Right atrium auricular region (tissue), 2 donors: ENCODE measurements at regions not wholly inside any gene's neighbourhood (a gene's known extent, or its start where the extent isn't known, plus 50 kb on each side); places are given as distances from the start of the nearest gene placed in this dataset.

ENCODE experiments used
- DNase-seq: peaks from one replicate; pipeline ENCODE4 v3.0.0-alpha.2; 2019; ENCODE audit warnings: low spot score
- H3K27ac ChIP-seq, 2 donors: fragments of 200-600 bp; sonication (generic); 1 replicate in 1 of 2; 2 replicates in 1 of 2; pipeline ENCODE4 v1.5.1; 2016 to 2019
- H3K27me3 ChIP-seq, 2 donors: fragments of 200-600 bp; sonication (generic); one replicate each; pipeline versions ENCODE4 v1.5.1 to v1.6.0; 2017 to 2019
- H3K36me3 ChIP-seq: fragments of 200-600 bp; sonication (generic); one replicate; pipeline ENCODE4 v1.5.1; 2016
- H3K4me1 ChIP-seq, 2 donors: fragments of 200-600 bp; sonication (generic); one replicate each; pipeline versions ENCODE4 v1.5.1 to v1.6.0; 2017 to 2019
- H3K4me3 ChIP-seq, 2 donors: fragments of 200-600 bp; sonication (generic); 1 replicate in 1 of 2; 2 replicates in 1 of 2; pipeline ENCODE4 v1.5.1; 2017 to 2019; ENCODE audit warnings: mild to moderate bottlenecking in 1 of 2, moderate library complexity in 1 of 2
- H3K9me3 ChIP-seq, 2 donors: fragments of 200-600 bp; sonication (generic); one replicate each; pipeline ENCODE4 v1.5.1; 2019
- CTCF ChIP-seq, 2 donors: fragments of 200-600 bp; sonication (generic); IDR thresholded peaks; one replicate each; pipeline ENCODE4 v1.5.1; 2019; ENCODE audit warnings: antibody characterized with exemption in 2 of 2

- no peak for DNase-seq
- no peaks in the 10 kb centered on the region for H3K4me1 ChIP-seq
- H3K4me3 ChIP-seq: no peak overlapping the region
- no peaks in the 10 kb centered on the region for H3K9me3 ChIP-seq
- no peaks in the 10 kb centered on the region for H3K27me3 ChIP-seq
- TF ChIP-seq CTCF (IDR thresholded peaks at IDR 0.05): no peak
- no peaks in the 10 kb centered on the region for H3K36me3 ChIP-seq
- H3K27ac ChIP-seq: no peak overlapping the region
Observed at GRCh38 chr2:184339966-184340365, 258.4 kb upstream of the ZNF804A start.

GRCh38 chr2:184346338-184346862, 251.9 kb upstream of the ZNF804A start:
- no peak for DNase-seq
- no peak for TF ChIP-seq CTCF (IDR thresholded peaks at IDR 0.05)
- H3K4me3 ChIP-seq: no peak overlapping the region
- H3K4me1 ChIP-seq: no peaks in the 10 kb centered on the region
- no peaks in the 10 kb centered on the region for H3K9me3 ChIP-seq
- no peaks in the 10 kb centered on the region for H3K36me3 ChIP-seq
- H3K27ac ChIP-seq: no peak overlapping the region
- H3K27me3 ChIP-seq: no peaks in the 10 kb centered on the region

- no peak for DNase-seq
- H3K27ac ChIP-seq: no peak overlapping the region
- no peaks in the 10 kb centered on the region for H3K36me3 ChIP-seq
- no peaks in the 10 kb centered on the region for H3K27me3 ChIP-seq
- no peak for TF ChIP-seq CTCF (IDR thresholded peaks at IDR 0.05)
- no peaks in the 10 kb centered on the region for H3K9me3 ChIP-seq
- H3K4me1 ChIP-seq: no peaks in the 10 kb centered on the region
- H3K4me3 ChIP-seq: no peak overlapping the region
Observed at GRCh38 chr2:184351126-184351525, 247.2 kb upstream of the ZNF804A start.

GRCh38 chr2:184357033-184357432, 241.3 kb upstream of the ZNF804A start:
- no peaks in the 10 kb centered on the region for H3K4me1 ChIP-seq
- no peaks in the 10 kb centered on the region for H3K27me3 ChIP-seq
- no peak for DNase-seq
- no peak for TF ChIP-seq CTCF (IDR thresholded peaks at IDR 0.05)
- H3K9me3 ChIP-seq: no peaks in the 10 kb centered on the region
- H3K4me3 ChIP-seq: no peak overlapping the region
- H3K27ac ChIP-seq: no peak overlapping the region
- H3K36me3 ChIP-seq: no peaks in the 10 kb centered on the region

GRCh38 chr2:184359379-184359778, 238.9 kb upstream of the ZNF804A start:
- H3K27me3 ChIP-seq: no peaks in the 10 kb centered on the region
- no peaks in the 10 kb centered on the region for H3K4me1 ChIP-seq
- H3K4me3 ChIP-seq: no peak overlapping the region
- H3K27ac ChIP-seq: no peak overlapping the region
- no peaks in the 10 kb centered on the region for H3K36me3 ChIP-seq
- DNase-seq: no peak
- no peaks in the 10 kb centered on the region for H3K9me3 ChIP-seq
- TF ChIP-seq CTCF (IDR thresholded peaks at IDR 0.05): no peak

- H3K27ac ChIP-seq: no peak overlapping the region
- DNase-seq: no peak
- H3K9me3 ChIP-seq: no peaks in the 10 kb centered on the region
- H3K27me3 ChIP-seq: no peaks in the 10 kb centered on the region
- H3K36me3 ChIP-seq: no peaks in the 10 kb centered on the region
- H3K4me3 ChIP-seq: no peak overlapping the region
- no peaks in the 10 kb centered on the region for H3K4me1 ChIP-seq
- no peak for TF ChIP-seq CTCF (IDR thresholded peaks at IDR 0.05)
Observed at GRCh38 chr2:184363213-184363612, 235.1 kb upstream of the ZNF804A start.
